GM12878 (cell line): ENCODE measurements at regions not wholly inside any gene's neighbourhood (a gene's known extent, or its start where the extent isn't known, plus 50 kb on each side); places are given as distances from the start of the nearest gene placed in this dataset.
A peak's percentile ranks its signal among the peaks of the same experiment; 100 is the strongest.

Experiments
- ATAC-seq: fragments of 200-7000 bp; cut with Tn5 transposase; 3 replicates; pipeline ENCODE4 v1.9.1; 2020; ENCODE audit warnings: mild to moderate bottlenecking, moderate library complexity
- BruUV-seq: library from RNA; stranded (reverse); fragments of 400-500 nt; replicated peaks from 2 replicates; lab custom pipeline; 2021; lab: Mats Ljungman, UMichigan
- CTCF ChIA-PET: fragments of 300-600 bp; sonication (Branson Sonifier 250); formaldehyde crosslinking; extraction: SDS; loops from one replicate; lab custom pipeline; 2021; ENCODE audit warnings: inconsistent platforms; lab: Yijun Ruan, JAX
- POLR2A ChIA-PET: fragments of 350-600 bp; formaldehyde crosslinking; extraction: SDS; loops from one replicate; lab custom pipeline; 2021; ENCODE audit warnings: inconsistent platforms; lab: Charles Lee
- RAD21 ChIA-PET: fragments of 300-600 bp; sonication (Branson Sonifier 250); formaldehyde crosslinking; loops from one replicate; lab custom pipeline; 2023; ENCODE audit warnings: antibody characterized with exemption; ENCODE audit not compliant: unreplicated experiment; lab: Charles Lee
- SMC1A ChIA-PET: fragments of 300-600 bp; sonication (Branson Sonifier 250); formaldehyde crosslinking; loops from one replicate; lab custom pipeline; 2023; ENCODE audit not compliant: unreplicated experiment, uncharacterized antibody; lab: Charles Lee
- DNase-seq: peaks from one replicate; pipeline ENCODE4 v3.0.0-alpha.2; 2011; ENCODE audit warnings: low read depth, low spot score
- FAIRE-seq: peaks from 3 replicates; lab custom pipeline; 2011; peaks lifted over from hg19 to GRCh38; lab: Jason Lieb, UNC
- H2AFZ ChIP-seq: 2 replicates; pipeline ENCODE4 v1.6.0; 2011; ENCODE audit warnings: low read depth, low read length, control low read depth; ENCODE audit not compliant: control insufficient read depth
- H3K27ac ChIP-seq: 2 replicates; pipeline ENCODE4 v1.5.1; 2011; ENCODE audit warnings: control low read depth; ENCODE audit not compliant: control insufficient read depth, insufficient read depth
- H3K27me3 ChIP-seq, 2 experiments: replicated peaks in 1 of 2; 2 replicates each; pipeline versions ENCODE4 v1.6.0 to v1.6.1; 2011; ENCODE audit warnings: low read length in 1 of 2; ENCODE audit not compliant: control insufficient read depth in 2 of 2, insufficient read depth in 2 of 2
- H3K36me3 ChIP-seq, 2 experiments: 2 replicates each; pipeline ENCODE4 v1.5.1; 2011; ENCODE audit warnings: low read length in 1 of 2; ENCODE audit not compliant: control insufficient read depth in 2 of 2, insufficient read depth in 2 of 2
- H3K4me1 ChIP-seq: 2 replicates; pipeline ENCODE4 v1.6.1; 2011; ENCODE audit warnings: mild to moderate bottlenecking, low read length, moderate library complexity, mixed read lengths; ENCODE audit not compliant: control insufficient read depth, insufficient read depth
- H3K4me2 ChIP-seq: 2 replicates; pipeline ENCODE4 v1.6.0; 2011; ENCODE audit warnings: control low read depth; ENCODE audit not compliant: control insufficient read depth, insufficient read depth
- H3K4me3 ChIP-seq: fragments of 200-600 bp; sonication (generic); 2 replicates; pipeline ENCODE4 v1.5.1; 2016
- H3K79me2 ChIP-seq: 2 replicates; pipeline ENCODE4 v1.6.0; 2011; ENCODE audit warnings: low read length; ENCODE audit not compliant: control insufficient read depth, insufficient read depth
- H3K9ac ChIP-seq: 2 replicates; pipeline ENCODE4 v1.8.0; 2011; ENCODE audit warnings: low read length, control low read depth, mixed read lengths; ENCODE audit not compliant: control insufficient read depth, insufficient read depth
- H3K9me3 ChIP-seq: replicated peaks from 3 replicates; pipeline ENCODE4 v1.5.1; 2011; ENCODE audit warnings: mild to moderate bottlenecking, low read length; ENCODE audit not compliant: control insufficient read depth, insufficient read depth
- H4K20me1 ChIP-seq: 2 replicates; pipeline ENCODE4 v1.6.0; 2011; ENCODE audit not compliant: control insufficient read depth, insufficient read depth
- BACH1 ChIP-seq: fragments of 450-650 bp; IDR thresholded peaks from 2 replicates; pipeline ENCODE4 v1.6.1; 2017; ENCODE audit warnings: mild to moderate bottlenecking, borderline replicate concordance
- BHLHE40 ChIP-seq, 2 experiments: fragments of 450-650 bp in 1 of 2; IDR thresholded peaks; 2 replicates each; pipeline ENCODE4 v1.6.1; 2011 to 2017; ENCODE audit warnings: low read depth in 2 of 2, borderline replicate concordance in 1 of 2, improper control_type of control experiment in 1 of 2, low read length in 1 of 2, mild to moderate bottlenecking in 1 of 2
- BRCA1 ChIP-seq: IDR thresholded peaks from 2 replicates; pipeline ENCODE4 v1.6.1; 2011; ENCODE audit warnings: low read depth, low read length, improper control_type of control experiment
- CEBPB ChIP-seq, 2 experiments: fragments of 150-350 bp in 1 of 2; IDR thresholded peaks; 2 replicates each; pipeline ENCODE4 v1.6.1; 2012 to 2014; ENCODE audit warnings: low read depth in 2 of 2, low read length in 2 of 2, borderline replicate concordance in 1 of 2, inconsistent platforms in 1 of 2
- CREM ChIP-seq: IDR thresholded peaks from 2 replicates; pipeline ENCODE4 v1.6.1; 2014; ENCODE audit warnings: antibody characterized with exemption, low read depth
- EED ChIP-seq: sonication (generic); IDR thresholded peaks from 2 replicates; pipeline ENCODE4 v1.6.1; 2016; ENCODE audit warnings: antibody characterized with exemption, low read depth
- EP300 ChIP-seq, 2 experiments: fragments of 150-350 bp in 1 of 2; IDR thresholded peaks; 2 replicates each; pipeline ENCODE4 v1.6.1; 2011 to 2012; ENCODE audit warnings: low read depth in 2 of 2, low read length in 2 of 2, borderline replicate concordance in 1 of 2, improper control_type of control experiment in 1 of 2, inconsistent platforms in 1 of 2; ENCODE audit not compliant: control insufficient read depth in 1 of 2
- IKZF2 ChIP-seq, 2 experiments: fragments of 450-650 bp; IDR thresholded peaks; 2 replicates each; pipeline ENCODE4 v1.6.1; 2017; ENCODE audit warnings: mild to moderate bottlenecking in 2 of 2, moderate library complexity in 2 of 2
- IRF4 ChIP-seq: IDR thresholded peaks from 2 replicates; pipeline ENCODE4 v1.6.1; 2011; ENCODE audit warnings: low read depth, low read length
- MTA2 ChIP-seq: fragments of 450-650 bp; IDR thresholded peaks from 2 replicates; pipeline ENCODE4 v1.6.1; 2016; ENCODE audit warnings: low read depth, mild to moderate bottlenecking, moderate library complexity
- PAX5 ChIP-seq: IDR thresholded peaks from 2 replicates; pipeline ENCODE4 v1.6.1; 2011; ENCODE audit warnings: low read depth, low read length, borderline replicate concordance
- POLR2AphosphoS5 ChIP-seq: IDR thresholded peaks from 2 replicates; pipeline ENCODE4 v1.6.1; 2011; ENCODE audit warnings: mild to moderate bottlenecking, low read length, inconsistent platforms
- POU2F2 ChIP-seq: IDR thresholded peaks from 3 replicates; pipeline ENCODE4 v1.6.1; 2011; ENCODE audit warnings: low read depth, mild to moderate bottlenecking, low read length, borderline replicate concordance
- RUNX3 ChIP-seq: IDR thresholded peaks from 2 replicates; pipeline ENCODE4 v1.6.1; 2012; ENCODE audit warnings: low read length, inconsistent platforms
- ZNF207 ChIP-seq: fragments of 450-650 bp; IDR thresholded peaks from 2 replicates; pipeline ENCODE4 v1.6.1; 2014; ENCODE audit warnings: antibody characterized with exemption, mild to moderate bottlenecking, borderline replicate concordance
- ZNF24 ChIP-seq: fragments of 450-650 bp; IDR thresholded peaks from 2 replicates; pipeline ENCODE4 v1.6.1; 2017; ENCODE audit warnings: antibody characterized with exemption, mild to moderate bottlenecking
- WGBS: methylation state at CpG from one replicate; pipeline ENCODE4 v1.1.6; 2016; ENCODE audit warnings: low lambda C conversion rate; ENCODE audit not compliant: insufficient replicate concordance, insufficient coverage; ENCODE audit errors: missing lambda C conversion rate; 5-methylcytosine and 5-hydroxymethylcytosine counted together
- in situ Hi-C: fragments of 300-500 bp; cut with MboI; formaldehyde crosslinking; loops from 9 replicates; pipeline ENCODE4 v1.14.3; 2018; ENCODE audit warnings: mixed read lengths
- intact Hi-C: fragments of 100-400 bp; cut with micrococcal nuclease; formaldehyde crosslinking; loops from one replicate; pipeline ENCODE4 v1.14.2; 2022; ENCODE audit not compliant: unreplicated experiment
- TF ChIP-seq, protein P1 (sequence below): fragments of 450-650 bp; IDR thresholded peaks from 2 replicates; pipeline ENCODE4 v1.6.1; 2016; ENCODE audit warnings: mild to moderate bottlenecking

DNA sequence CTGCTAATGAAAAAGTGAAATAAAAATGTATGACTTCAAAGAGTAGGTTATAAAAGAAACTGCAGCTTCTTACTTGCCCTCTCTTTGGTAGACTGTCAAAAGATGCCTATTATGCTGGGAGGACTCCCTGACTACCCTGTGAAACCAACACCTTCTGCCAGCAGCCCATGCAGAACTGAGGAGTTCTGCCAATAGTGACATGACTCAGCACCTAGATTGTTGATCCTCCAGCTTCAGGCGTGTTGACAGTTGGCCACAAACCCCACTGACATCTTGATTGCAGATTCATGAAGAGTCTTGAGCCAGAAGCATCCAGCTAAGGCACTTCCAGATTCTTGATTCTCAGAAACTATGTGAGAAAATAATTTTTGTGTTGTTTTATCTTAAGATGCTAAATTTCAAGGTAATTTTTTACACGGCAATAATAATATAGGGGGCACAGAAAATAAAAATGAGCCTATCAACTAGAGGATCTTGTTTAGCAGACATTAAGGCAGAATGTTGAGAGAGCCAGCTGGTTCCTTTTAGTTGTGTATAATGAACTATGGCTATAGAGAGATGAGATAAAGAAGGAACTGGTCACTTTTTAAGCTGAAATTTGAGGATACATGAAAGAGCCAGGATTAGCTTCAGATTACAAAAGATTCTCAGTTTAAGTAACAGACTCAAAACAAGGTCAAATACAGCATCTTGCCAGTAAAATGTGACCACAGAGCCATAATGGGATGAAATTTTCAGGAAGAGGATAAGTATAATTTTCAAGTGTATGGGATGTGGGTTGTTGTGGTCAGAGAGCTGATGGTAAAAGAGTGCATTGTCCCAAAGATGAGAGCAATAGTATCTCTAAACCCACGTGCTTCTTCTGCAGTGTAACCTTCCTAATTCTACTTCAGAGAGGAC, 588.7 kb upstream of the CBLB start:
- ChIA-PET CTCF (interaction anchor here (1.6 kb wide), 1 partner anchor 73 kb away, joined by 3 read pairs; no protein-coding TSS in a partner anchor), POLR2A (interaction anchor here (0.5 kb wide), 2 partner anchors 146 to 315 kb away, joined by 3 to 6 read pairs; no protein-coding TSS in a partner anchor)

More for the DNA sequence above, 588.7 kb upstream of the CBLB start:
- Histone ChIP-seq H3K27me3 (no peaks in the 10 kb centered on the region), H3K36me3 (no peaks in the 10 kb centered on the region), H3K79me2 (no peaks in the 10 kb centered on the region), H3K9ac (no peak overlapping the region), H2AFZ (peak overlapping the region; percentile 15; the same call in 1 of the 2 replicates), H3K9me3 (no peaks in the 10 kb centered on the region), H4K20me1 (no peaks in the 10 kb centered on the region), H3K4me2 (no peak overlapping the region; the same call in 1 of the 2 replicates), H3K4me3 (no peak overlapping the region), H3K27ac (peak overlapping the region; percentile 42), H3K4me1 (peaks cover 10% of the 10 kb centered on the region)
- ATAC-seq (peak; percentile 99), FAIRE-seq (peak; percentile 84), DNase-seq (peak; percentile 61)
- in situ Hi-C loops: no loop called here
- BruUV-seq: no TSS peak
- intact Hi-C loops: no loop called here
- ChIA-PET RAD21 (interaction anchor here (0.7 to 1.8 kb wide), 4 partner anchors 11 to 200 kb away, joined by 3 to 4 read pairs (median 4); no protein-coding TSS in a partner anchor), SMC1A (interaction anchor here (0.7 to 1.5 kb wide), 8 partner anchors 9 to 201 kb away, joined by 3 to 5 read pairs (median 3); no protein-coding TSS in a partner anchor)
- no peak for TF ChIP-seq POU2F2
- peak; percentile 24; the same call in 1 of the 2 replicates for TF ChIP-seq MTA2
- TF ChIP-seq CEBPB (IDR thresholded peaks at IDR 0.05; ENCODE audit: borderline replicate concordance in 1 of 2, low read depth in 2 of 2, low read length in 2 of 2): no peak
- peak in 1 of 2 experiments; percentile 19; a peak in 1 of 4 replicates for TF ChIP-seq EP300 (IDR thresholded peaks at IDR 0.05; ENCODE audit: borderline replicate concordance in 1 of 2, control insufficient read depth in 1 of 2, low read depth in 2 of 2, low read length in 2 of 2)
- TF ChIP-seq, protein P1, sequence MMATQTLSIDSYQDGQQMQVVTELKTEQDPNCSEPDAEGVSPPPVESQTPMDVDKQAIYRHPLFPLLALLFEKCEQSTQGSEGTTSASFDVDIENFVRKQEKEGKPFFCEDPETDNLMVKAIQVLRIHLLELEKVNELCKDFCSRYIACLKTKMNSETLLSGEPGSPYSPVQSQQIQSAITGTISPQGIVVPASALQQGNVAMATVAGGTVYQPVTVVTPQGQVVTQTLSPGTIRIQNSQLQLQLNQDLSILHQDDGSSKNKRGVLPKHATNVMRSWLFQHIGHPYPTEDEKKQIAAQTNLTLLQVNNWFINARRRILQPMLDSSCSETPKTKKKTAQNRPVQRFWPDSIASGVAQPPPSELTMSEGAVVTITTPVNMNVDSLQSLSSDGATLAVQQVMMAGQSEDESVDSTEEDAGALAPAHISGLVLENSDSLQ: peak; percentile 41; the same call in 1 of the 2 replicates
- TF ChIP-seq EED: peak; percentile 38; the same call in 1 of the 2 replicates
- TF ChIP-seq BHLHE40 (IDR thresholded peaks at IDR 0.05; ENCODE audit: borderline replicate concordance in 1 of 2, low read depth in 2 of 2, low read length in 1 of 2): peak in 1 of 2 experiments; percentile 49; a peak in 1 of 4 replicates
- TF ChIP-seq BACH1: peak; percentile 95
- 0 out of 2 replicates have a peak, but pooled peaks have one; percentile 33 for TF ChIP-seq CREM
- no peak for TF ChIP-seq ZNF207
- peak; percentile 58 for TF ChIP-seq RUNX3
- TF ChIP-seq IKZF2 (IDR thresholded peaks at IDR 0.05): peak; percentile 48 to 53; a peak in 2 of 4 replicates
- TF ChIP-seq IRF4: 0 out of 2 replicates have a peak, but pooled peaks have one; percentile 37
- TF ChIP-seq POLR2AphosphoS5: no peak
- no peak for TF ChIP-seq BRCA1
- no peak for TF ChIP-seq ZNF24
- TF ChIP-seq PAX5: peak; percentile 30; the same call in 1 of the 2 replicates
- WGBS: 70% methylated on average over 3 of the region's 3 CpGs
